ENCODE measurements at regions not wholly inside any gene's neighbourhood (a gene's known extent, or its start where the extent isn't known, plus 50 kb on each side); places are given as distances from the start of the nearest gene placed in this dataset.

DNA sequence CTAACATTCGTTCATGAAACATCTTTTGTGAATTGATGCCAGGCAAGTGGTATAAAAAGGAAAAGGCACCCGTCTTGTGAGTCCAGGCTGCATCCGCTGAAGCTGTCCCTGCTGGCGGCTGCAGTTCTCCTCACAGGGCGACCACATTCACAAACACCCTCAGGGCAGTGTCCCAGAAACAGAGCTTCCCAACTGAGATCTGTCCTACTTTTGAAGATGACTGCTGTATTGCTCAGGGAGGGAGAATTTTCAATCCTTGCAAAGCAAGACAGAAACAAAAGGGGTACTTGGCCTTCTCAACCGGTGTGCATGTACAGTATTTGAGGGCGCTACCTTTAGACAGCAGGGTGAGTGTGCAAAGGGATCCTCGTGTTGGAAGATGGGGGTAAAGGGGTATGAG lies 316.1 kb downstream of the GADD45G start:
- no peak for DNase-seq (ENCODE audit: low read depth in 4 of 4, low spot score in 2 of 4)

- DNase-seq (ENCODE audit: low read depth in 4 of 4, low spot score in 2 of 4) = no peak
Measured at GRCh38 chr9:89922099-89922498, 317.3 kb downstream of the GADD45G start.

GRCh38 chr9:89923174-89923573 lies 318.4 kb downstream of the GADD45G start:
- DNase-seq (ENCODE audit: low read depth in 4 of 4, low spot score in 2 of 4) = no peak

- no peak for DNase-seq (ENCODE audit: low read depth in 4 of 4, low spot score in 2 of 4)
Measured at GRCh38 chr9:89923961-89924504, 319.2 kb downstream of the GADD45G start.

DNA sequence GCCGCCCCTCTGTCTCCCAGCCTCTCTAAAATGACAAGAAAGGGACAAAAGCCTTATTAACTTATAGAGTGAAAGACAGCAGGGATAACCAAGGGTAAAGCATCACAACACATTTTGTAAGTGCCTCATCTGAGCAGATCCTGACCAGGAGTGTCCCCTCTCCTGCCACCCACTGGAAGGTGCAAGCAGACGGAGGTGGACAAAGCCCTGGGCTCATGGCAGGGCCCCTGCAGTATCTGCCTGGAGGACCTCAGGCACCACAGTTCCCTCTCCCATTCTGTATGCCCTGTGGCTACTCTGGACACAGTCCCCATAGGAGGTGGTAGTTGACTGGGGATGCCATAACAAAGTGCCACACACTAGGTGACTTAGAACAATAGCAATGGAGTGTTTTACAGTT lies 319.8 kb downstream of the GADD45G start:
- no peak for DNase-seq (ENCODE audit: low read depth in 4 of 4, low spot score in 2 of 4)

GRCh38 chr9:89926167-89926566 lies 321.4 kb downstream of the GADD45G start:
- no peak for DNase-seq (ENCODE audit: low read depth in 4 of 4, low spot score in 2 of 4)

- DNase-seq (ENCODE audit: low read depth in 4 of 4, low spot score in 2 of 4) = no peak
Measured at GRCh38 chr9:89926691-89927220, 321.9 kb downstream of the GADD45G start.

GRCh38 chr9:89928106-89928505 lies 323.3 kb downstream of the GADD45G start:
- no peak for DNase-seq (ENCODE audit: low read depth in 4 of 4, low spot score in 2 of 4)

DNA sequence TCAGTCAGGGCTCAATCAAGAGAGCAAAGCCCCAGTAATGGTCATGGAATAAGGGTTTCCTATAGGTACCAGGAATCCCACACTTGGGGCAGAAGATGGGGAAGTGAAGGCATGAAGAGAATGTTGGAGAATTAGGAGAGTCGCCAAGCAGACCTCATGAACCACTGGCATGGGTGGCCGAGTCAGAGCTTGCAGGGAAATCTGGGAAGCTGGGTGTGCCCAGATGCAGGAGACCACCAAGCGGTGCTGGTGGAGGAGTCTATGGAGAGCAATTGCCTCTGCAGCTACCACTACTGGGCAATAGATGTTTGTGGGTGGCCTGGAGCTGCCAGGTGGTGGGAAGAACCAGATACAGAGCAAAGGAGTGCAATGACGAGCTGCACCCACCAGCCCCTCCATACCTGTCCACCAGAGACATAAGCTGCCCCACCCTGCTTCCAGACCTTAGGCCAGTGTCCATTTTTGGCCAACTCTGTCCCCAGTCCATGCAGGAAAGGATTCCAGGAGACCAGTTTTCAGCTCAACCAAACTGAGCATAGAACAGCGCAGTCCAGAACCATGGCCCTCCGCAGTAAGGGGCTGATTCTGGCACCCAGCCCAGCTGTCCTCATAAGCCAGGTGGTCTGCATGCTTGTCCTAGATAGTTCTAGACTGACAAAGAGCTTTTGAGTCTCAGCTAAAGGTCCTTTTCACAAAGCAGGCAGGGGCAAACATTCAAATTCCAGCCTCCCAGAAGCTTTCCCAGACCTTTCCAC lies 323.9 kb downstream of the GADD45G start:
- no peak for DNase-seq (ENCODE audit: low read depth in 4 of 4, low spot score in 2 of 4)

DNA sequence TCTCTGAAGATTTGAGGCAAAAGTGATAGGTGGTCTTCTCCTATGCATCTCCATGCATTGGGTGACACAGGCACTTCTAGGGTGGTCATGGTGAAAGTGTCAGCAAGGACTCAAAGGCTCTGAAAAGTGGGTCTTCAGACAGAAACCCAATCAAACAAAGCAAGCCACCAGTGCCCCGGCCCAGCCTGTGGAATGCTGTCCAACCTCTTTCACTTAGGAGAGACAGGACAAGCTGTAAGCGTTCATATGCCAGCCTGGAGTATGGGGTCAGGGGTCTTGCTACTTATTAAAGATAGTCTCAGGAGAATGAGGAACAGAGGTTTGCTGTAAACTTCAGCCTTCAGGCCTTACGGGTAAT lies 324.5 kb downstream of the GADD45G start:
- DNase-seq (ENCODE audit: low read depth in 4 of 4, low spot score in 2 of 4) = peak in 2 of 4 donors; percentile 37 to 40

GRCh38 chr9:89929673-89930480 lies 325.1 kb downstream of the GADD45G start:
- peak in 2 of 4 donors; percentile 43 to 61 for DNase-seq (ENCODE audit: low read depth in 4 of 4, low spot score in 2 of 4)

DNA sequence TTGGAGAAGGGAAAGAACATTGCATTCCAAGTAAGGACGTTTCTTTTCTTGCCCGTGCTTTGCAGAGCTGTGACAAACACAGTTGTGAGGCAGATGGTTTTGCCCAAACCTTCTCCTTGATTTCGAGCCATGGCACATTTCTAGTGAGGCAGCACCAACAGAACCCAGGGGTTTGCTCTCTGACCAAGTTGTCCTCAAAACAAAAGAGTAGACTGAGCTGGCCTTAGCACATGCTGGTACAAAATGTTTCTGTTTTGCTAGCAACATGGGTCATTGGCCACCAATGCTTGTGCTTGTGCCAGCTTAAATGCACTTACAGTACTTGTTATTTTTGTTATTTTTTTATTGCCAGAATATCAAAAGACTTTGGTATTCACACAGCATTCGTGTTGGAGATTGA lies 328.8 kb downstream of the GADD45G start:
- no peak for DNase-seq (ENCODE audit: low read depth in 4 of 4, low spot score in 2 of 4)

- DNase-seq (ENCODE audit: low read depth in 4 of 4, low spot score in 2 of 4) = no peak
Measured at GRCh38 chr9:89935115-89935514, 330.3 kb downstream of the GADD45G start.

GRCh38 chr9:89935801-89936200 lies 331.0 kb downstream of the GADD45G start:
- no peak for DNase-seq (ENCODE audit: low read depth in 4 of 4, low spot score in 2 of 4)

- DNase-seq (ENCODE audit: low read depth in 4 of 4, low spot score in 2 of 4) = no peak
Measured at GRCh38 chr9:89937051-89937450, 332.2 kb downstream of the GADD45G start.

DNA sequence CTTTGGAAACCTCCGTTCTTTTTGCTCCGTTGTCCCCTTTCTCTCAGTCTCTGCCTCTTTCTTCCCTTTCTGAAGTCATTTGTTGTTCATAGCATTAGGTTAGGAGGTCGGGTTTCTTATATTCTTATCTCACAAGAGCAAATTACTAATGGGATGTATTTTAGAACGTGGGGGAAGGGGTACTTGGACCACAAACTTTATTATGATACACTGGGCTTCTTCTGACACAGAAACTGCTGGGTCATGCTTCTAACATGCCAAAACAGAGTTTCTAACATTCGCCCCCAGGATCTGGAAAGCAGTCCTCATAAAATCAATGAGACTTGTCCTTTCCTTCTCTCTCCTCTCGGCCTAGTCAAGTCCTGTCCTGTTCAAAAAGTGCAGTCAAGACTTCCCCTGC lies 334.4 kb downstream of the GADD45G start:
- DNase-seq (ENCODE audit: low read depth in 4 of 4, low spot score in 2 of 4) = no peak

- DNase-seq (ENCODE audit: low read depth in 4 of 4, low spot score in 2 of 4) = no peak
Measured at GRCh38 chr9:89939626-89940292, 334.9 kb downstream of the GADD45G start.

DNA sequence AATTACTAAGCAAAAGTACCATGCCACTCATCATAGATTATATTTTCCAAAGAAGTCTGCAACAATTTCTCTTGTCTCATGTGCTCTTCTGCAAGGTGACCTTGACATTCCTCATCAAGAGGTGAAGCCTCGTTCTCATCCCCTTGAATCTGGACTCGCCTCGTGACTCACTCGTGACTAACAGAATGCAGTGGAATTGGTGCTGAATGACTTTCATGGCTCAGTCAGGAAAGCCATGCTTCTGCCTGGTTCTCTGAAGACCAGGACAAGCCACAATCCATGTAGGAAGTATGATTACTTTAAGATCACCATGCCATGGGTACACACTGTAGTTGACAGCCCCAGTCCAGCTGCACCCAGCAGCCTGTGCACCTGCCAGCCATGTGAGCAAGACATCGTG lies 335.8 kb downstream of the GADD45G start:
- no peak for DNase-seq (ENCODE audit: low read depth in 4 of 4, low spot score in 2 of 4)

GRCh38 chr9:89941875-89942274 lies 337.1 kb downstream of the GADD45G start:
- no peak for DNase-seq (ENCODE audit: low read depth in 4 of 4, low spot score in 2 of 4)

DNA sequence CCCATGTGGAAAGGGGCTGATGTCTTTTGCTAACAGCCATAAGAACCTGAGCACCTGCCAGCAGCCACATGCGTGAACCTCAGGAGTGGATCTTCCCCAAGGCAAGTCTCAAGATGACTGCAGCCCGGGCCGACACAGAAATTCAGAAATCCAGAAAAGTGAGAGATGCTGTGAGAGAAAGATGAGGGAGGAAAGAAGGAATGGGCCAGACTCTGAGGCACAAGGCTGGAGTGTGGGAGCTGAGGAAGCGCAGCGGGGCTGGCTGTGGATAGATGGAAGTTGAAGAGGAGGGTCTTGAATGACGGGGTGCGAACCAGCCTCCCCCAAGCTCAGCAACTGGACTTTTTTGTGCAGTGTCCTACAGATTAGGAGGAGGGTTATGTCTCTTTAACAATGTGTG lies 337.8 kb downstream of the GADD45G start:
- no peak for DNase-seq (ENCODE audit: low read depth in 4 of 4, low spot score in 2 of 4)

GRCh38 chr9:89943309-89943708 lies 338.5 kb downstream of the GADD45G start:
- no peak for DNase-seq (ENCODE audit: low read depth in 4 of 4, low spot score in 2 of 4)
